Testis (tissue), 2 donors: ENCODE measurements at regions not wholly inside any gene's neighbourhood (a gene's known extent, or its start where the extent isn't known, plus 50 kb on each side); places are given as distances from the start of the nearest gene placed in this dataset.

Source experiments
- DNase-seq: peaks from one replicate; pipeline ENCODE4 v3.0.0-alpha.2; 2019
- H3K27ac ChIP-seq, 2 donors: fragments of 200-600 bp; sonication (generic); one replicate each; pipeline ENCODE4 v1.5.1; 2019
- H3K27me3 ChIP-seq: fragments of 200-600 bp; sonication (generic); one replicate; pipeline ENCODE4 v1.5.1; 2019
- H3K36me3 ChIP-seq: fragments of 200-600 bp; sonication (generic); one replicate; pipeline ENCODE4 v1.5.1; 2017; ENCODE audit warnings: low read depth; ENCODE audit errors: missing control alignments
- H3K4me1 ChIP-seq: fragments of 200-600 bp; sonication (generic); one replicate; pipeline ENCODE4 v1.5.1; 2019
- H3K4me3 ChIP-seq, 2 donors: fragments of 200-600 bp; sonication (generic); one replicate each; pipeline ENCODE4 v1.5.1; 2017 to 2019
- H3K9me3 ChIP-seq: fragments of 200-600 bp; sonication (generic); one replicate; pipeline ENCODE4 v1.5.1; 2017
- POLR2A ChIP-seq: fragments of 450-650 bp; IDR thresholded peaks from one replicate; pipeline ENCODE4 v1.6.1; 2017; ENCODE audit warnings: antibody characterized with exemption, mild to moderate bottlenecking, moderate library complexity
- WGBS, 2 donors: methylation state at CpG; one replicate each; pipeline ENCODE4 v1.1.5; 2018; 5-methylcytosine and 5-hydroxymethylcytosine counted together
- intact Hi-C: fragments of 100-400 bp; cut with DNase I; formaldehyde crosslinking; loops from one replicate; pipeline ENCODE4 v1.15.1; 2023; ENCODE audit warnings: low total_unique reads
- small RNA-seq, 2 donors: library from RNA; depleted of rRNA; stranded (forward); fragments of <200 nt; gene quantifications; one replicate each; pipeline ENCODE3, GENCODE V24; 2016
- TF ChIP-seq, protein P1 (sequence below), 3 experiments: fragments of 450-650 bp in 2 of 3; fragments of 200-600 bp in 1 of 3; sonication (generic) in 1 of 3; IDR thresholded peaks; one replicate each; pipeline ENCODE4 v1.5.1; 2016 to 2019; ENCODE audit warnings: antibody characterized with exemption in 3 of 3, mild to moderate bottlenecking in 2 of 3, moderate library complexity in 1 of 3

DNA sequence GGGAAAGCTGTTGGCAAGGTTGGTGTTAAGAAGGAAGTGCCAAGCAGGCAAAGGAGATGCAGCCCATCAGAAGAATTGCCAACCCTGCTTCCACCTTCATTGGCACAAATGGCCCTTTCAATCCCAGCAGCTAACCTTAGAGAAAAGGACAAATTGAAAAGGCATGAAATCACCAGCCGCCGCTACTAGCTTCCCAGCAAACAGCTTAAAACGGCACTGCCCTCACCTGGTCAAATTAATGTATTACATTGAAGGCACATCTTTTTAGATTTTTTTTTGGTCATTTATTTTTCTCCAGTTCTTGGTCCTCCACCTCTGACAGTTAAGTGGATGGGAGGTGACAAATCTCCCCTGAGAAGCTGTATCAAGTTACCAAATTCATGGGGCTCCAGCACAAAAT lies 51.0 kb upstream of the NHSL2 start:
- H3K27me3 ChIP-seq, result no peaks in the 10 kb centered on the region
- WGBS, 2 donors, result 6 to 20% methylated on average over 3 of the region's 3 CpGs
- intact Hi-C loops, result no loop called here
- no peak overlapping the region for H3K27ac ChIP-seq
- no peaks in the 10 kb centered on the region for H3K9me3 ChIP-seq
- H3K4me3 ChIP-seq, result no peak overlapping the region
- TF ChIP-seq, protein P1, sequence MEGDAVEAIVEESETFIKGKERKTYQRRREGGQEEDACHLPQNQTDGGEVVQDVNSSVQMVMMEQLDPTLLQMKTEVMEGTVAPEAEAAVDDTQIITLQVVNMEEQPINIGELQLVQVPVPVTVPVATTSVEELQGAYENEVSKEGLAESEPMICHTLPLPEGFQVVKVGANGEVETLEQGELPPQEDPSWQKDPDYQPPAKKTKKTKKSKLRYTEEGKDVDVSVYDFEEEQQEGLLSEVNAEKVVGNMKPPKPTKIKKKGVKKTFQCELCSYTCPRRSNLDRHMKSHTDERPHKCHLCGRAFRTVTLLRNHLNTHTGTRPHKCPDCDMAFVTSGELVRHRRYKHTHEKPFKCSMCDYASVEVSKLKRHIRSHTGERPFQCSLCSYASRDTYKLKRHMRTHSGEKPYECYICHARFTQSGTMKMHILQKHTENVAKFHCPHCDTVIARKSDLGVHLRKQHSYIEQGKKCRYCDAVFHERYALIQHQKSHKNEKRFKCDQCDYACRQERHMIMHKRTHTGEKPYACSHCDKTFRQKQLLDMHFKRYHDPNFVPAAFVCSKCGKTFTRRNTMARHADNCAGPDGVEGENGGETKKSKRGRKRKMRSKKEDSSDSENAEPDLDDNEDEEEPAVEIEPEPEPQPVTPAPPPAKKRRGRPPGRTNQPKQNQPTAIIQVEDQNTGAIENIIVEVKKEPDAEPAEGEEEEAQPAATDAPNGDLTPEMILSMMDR (IDR thresholded peaks at IDR 0.05), result peak in 2 of 3 experiments; percentile 41 to 42
- no peak for TF ChIP-seq POLR2A
- no peaks in the 10 kb centered on the region for H3K4me1 ChIP-seq
- peak; percentile 42 for DNase-seq
- no peaks in the 10 kb centered on the region for H3K36me3 ChIP-seq

Small RNA genes in the stretch of these regions (small RNA-seq; reads per million reads assigned to genes)
- gene BX276092.3, result 0 reads per million in 2 donors
